GM12878 (cell line): ENCODE measurements at regions not wholly inside any gene's neighbourhood (a gene's known extent, or its start where the extent isn't known, plus 50 kb on each side); places are given as distances from the start of the nearest gene placed in this dataset.

Experiments
- ATAC-seq: fragments of 200-7000 bp; cut with Tn5 transposase; 3 replicates; pipeline ENCODE4 v1.9.1; 2020; ENCODE audit warnings: mild to moderate bottlenecking, moderate library complexity
- BruUV-seq: library from RNA; stranded (reverse); fragments of 400-500 nt; replicated peaks from 2 replicates; lab custom pipeline; 2021; lab: Mats Ljungman, UMichigan
- CTCF ChIA-PET: fragments of 300-600 bp; sonication (Branson Sonifier 250); formaldehyde crosslinking; extraction: SDS; loops from one replicate; lab custom pipeline; 2021; ENCODE audit warnings: inconsistent platforms; lab: Yijun Ruan, JAX
- POLR2A ChIA-PET: fragments of 350-600 bp; formaldehyde crosslinking; extraction: SDS; loops from one replicate; lab custom pipeline; 2021; ENCODE audit warnings: inconsistent platforms; lab: Charles Lee
- RAD21 ChIA-PET: fragments of 300-600 bp; sonication (Branson Sonifier 250); formaldehyde crosslinking; loops from one replicate; lab custom pipeline; 2023; ENCODE audit warnings: antibody characterized with exemption; ENCODE audit not compliant: unreplicated experiment; lab: Charles Lee
- SMC1A ChIA-PET: fragments of 300-600 bp; sonication (Branson Sonifier 250); formaldehyde crosslinking; loops from one replicate; lab custom pipeline; 2023; ENCODE audit not compliant: unreplicated experiment, uncharacterized antibody; lab: Charles Lee
- DNase-seq: peaks from one replicate; pipeline ENCODE4 v3.0.0-alpha.2; 2011; ENCODE audit warnings: low read depth, low spot score
- FAIRE-seq: peaks from 3 replicates; lab custom pipeline; 2011; peaks lifted over from hg19 to GRCh38; lab: Jason Lieb, UNC
- H2AFZ ChIP-seq: 2 replicates; pipeline ENCODE4 v1.6.0; 2011; ENCODE audit warnings: low read depth, low read length, control low read depth; ENCODE audit not compliant: control insufficient read depth
- H3K27ac ChIP-seq: 2 replicates; pipeline ENCODE4 v1.5.1; 2011; ENCODE audit warnings: control low read depth; ENCODE audit not compliant: control insufficient read depth, insufficient read depth
- H3K27me3 ChIP-seq, 2 experiments: replicated peaks in 1 of 2; 2 replicates each; pipeline versions ENCODE4 v1.6.0 to v1.6.1; 2011; ENCODE audit warnings: low read length in 1 of 2; ENCODE audit not compliant: control insufficient read depth in 2 of 2, insufficient read depth in 2 of 2
- H3K36me3 ChIP-seq, 2 experiments: 2 replicates each; pipeline ENCODE4 v1.5.1; 2011; ENCODE audit warnings: low read length in 1 of 2; ENCODE audit not compliant: control insufficient read depth in 2 of 2, insufficient read depth in 2 of 2
- H3K4me1 ChIP-seq: 2 replicates; pipeline ENCODE4 v1.6.1; 2011; ENCODE audit warnings: mild to moderate bottlenecking, low read length, moderate library complexity, mixed read lengths; ENCODE audit not compliant: control insufficient read depth, insufficient read depth
- H3K4me2 ChIP-seq: 2 replicates; pipeline ENCODE4 v1.6.0; 2011; ENCODE audit warnings: control low read depth; ENCODE audit not compliant: control insufficient read depth, insufficient read depth
- H3K4me3 ChIP-seq: fragments of 200-600 bp; sonication (generic); 2 replicates; pipeline ENCODE4 v1.5.1; 2016
- H3K79me2 ChIP-seq: 2 replicates; pipeline ENCODE4 v1.6.0; 2011; ENCODE audit warnings: low read length; ENCODE audit not compliant: control insufficient read depth, insufficient read depth
- H3K9ac ChIP-seq: 2 replicates; pipeline ENCODE4 v1.8.0; 2011; ENCODE audit warnings: low read length, control low read depth, mixed read lengths; ENCODE audit not compliant: control insufficient read depth, insufficient read depth
- H3K9me3 ChIP-seq: replicated peaks from 3 replicates; pipeline ENCODE4 v1.5.1; 2011; ENCODE audit warnings: mild to moderate bottlenecking, low read length; ENCODE audit not compliant: control insufficient read depth, insufficient read depth
- H4K20me1 ChIP-seq: 2 replicates; pipeline ENCODE4 v1.6.0; 2011; ENCODE audit not compliant: control insufficient read depth, insufficient read depth
- CBX3 ChIP-seq: fragments of 200-600 bp; sonication (generic); IDR thresholded peaks from 2 replicates; pipeline ENCODE4 v1.6.1; 2016; ENCODE audit warnings: low read depth, borderline replicate concordance
- ESRRA ChIP-seq: IDR thresholded peaks from 2 replicates; pipeline ENCODE4 v1.6.1; 2012; ENCODE audit warnings: mild to moderate bottlenecking, low read length, improper control_type of control experiment
- EZH2 ChIP-seq: IDR thresholded peaks from 2 replicates; pipeline ENCODE4 v1.6.1; 2012; ENCODE audit warnings: low read depth, mild to moderate bottlenecking, control low read depth, inconsistent platforms, low read length, borderline replicate concordance; ENCODE audit not compliant: control insufficient read depth
- IKZF1 ChIP-seq: fragments of 450-650 bp; conservative IDR thresholded peaks from 2 replicates; pipeline ENCODE4 v1.6.1; 2017; ENCODE audit warnings: antibody characterized with exemption, mild to moderate bottlenecking
- IRF3 ChIP-seq: fragments of 450-650 bp; IDR thresholded peaks from 2 replicates; pipeline ENCODE4 v1.6.1; 2014; ENCODE audit warnings: mild to moderate bottlenecking
- KAT2A ChIP-seq: conservative IDR thresholded peaks from 2 replicates; pipeline ENCODE4 v1.6.1; 2011; ENCODE audit warnings: low read depth, low read length; ENCODE audit not compliant: control insufficient read depth
- KLF5 ChIP-seq: fragments of 450-650 bp; IDR thresholded peaks from 2 replicates; pipeline ENCODE4 v1.6.1; 2014; ENCODE audit warnings: mild to moderate bottlenecking; ENCODE audit not compliant: partially characterized antibody
- MEF2A ChIP-seq: IDR thresholded peaks from 2 replicates; pipeline ENCODE4 v1.6.1; 2011; ENCODE audit warnings: low read depth, mild to moderate bottlenecking, low read length, moderate library complexity; ENCODE audit not compliant: insufficient read depth
- NR2C2 ChIP-seq: IDR thresholded peaks from 2 replicates; pipeline ENCODE4 v1.6.1; 2011; ENCODE audit warnings: borderline replicate concordance, low read depth; ENCODE audit not compliant: control insufficient read depth, insufficient read length
- NR2F1 ChIP-seq: fragments of 450-650 bp; conservative IDR thresholded peaks from 2 replicates; pipeline ENCODE4 v1.6.1; 2017; ENCODE audit warnings: mild to moderate bottlenecking
- PAX8 ChIP-seq: fragments of 450-650 bp; IDR thresholded peaks from 2 replicates; pipeline ENCODE4 v1.6.1; 2017; ENCODE audit warnings: mild to moderate bottlenecking, moderate library complexity
- PML ChIP-seq: IDR thresholded peaks from 2 replicates; pipeline ENCODE4 v1.6.1; 2012; ENCODE audit warnings: low read length, inconsistent platforms
- SUZ12 ChIP-seq: fragments of 200-600 bp; sonication (generic); IDR thresholded peaks from one replicate; pipeline ENCODE4 v1.6.1; 2018; ENCODE audit warnings: antibody characterized with exemption, mild to moderate bottlenecking; ENCODE audit not compliant: unreplicated experiment
- TCF12 ChIP-seq: IDR thresholded peaks from 2 replicates; pipeline ENCODE4 v1.6.1; 2011; ENCODE audit warnings: low read depth, mild to moderate bottlenecking, low read length
- WGBS: methylation state at CpG from one replicate; pipeline ENCODE4 v1.1.6; 2016; ENCODE audit warnings: low lambda C conversion rate; ENCODE audit not compliant: insufficient replicate concordance, insufficient coverage; ENCODE audit errors: missing lambda C conversion rate; 5-methylcytosine and 5-hydroxymethylcytosine counted together
- in situ Hi-C: fragments of 300-500 bp; cut with MboI; formaldehyde crosslinking; loops from 9 replicates; pipeline ENCODE4 v1.14.3; 2018; ENCODE audit warnings: mixed read lengths
- intact Hi-C: fragments of 100-400 bp; cut with micrococcal nuclease; formaldehyde crosslinking; loops from one replicate; pipeline ENCODE4 v1.14.2; 2022; ENCODE audit not compliant: unreplicated experiment

- Histone ChIP-seq H3K79me2 (no peaks in the 10 kb centered on the region), H3K4me3 (no peak overlapping the region), H3K27me3 (no peaks in the 10 kb centered on the region), H3K9me3 (no peaks in the 10 kb centered on the region), H2AFZ (no peak overlapping the region), H3K4me2 (no peak overlapping the region), H4K20me1 (no peaks in the 10 kb centered on the region), H3K36me3 (no peaks in the 10 kb centered on the region), H3K9ac (no peak overlapping the region), H3K4me1 (no peaks in the 10 kb centered on the region), H3K27ac (no peak overlapping the region)
- POLR2A ChIA-PET, result no interaction called here
- no TSS peak for BruUV-seq
- ATAC-seq (no peak), DNase-seq (no peak), FAIRE-seq (no peak)
- intact Hi-C loops (no loop called here), in situ Hi-C loops (no loop called here)
- no peak for TF ChIP-seq TCF12
- TF ChIP-seq SUZ12, result no peak
- no peak for TF ChIP-seq NR2C2
- no peak for TF ChIP-seq EZH2
- TF ChIP-seq KLF5, result no peak
- no peak for TF ChIP-seq IRF3
- TF ChIP-seq ESRRA, result no peak
- 7% methylated on average over 1 of the region's 1 CpG for WGBS
- SMC1A ChIA-PET, result no interaction called here
- CTCF ChIA-PET, result interaction anchor here (0.6 kb wide), 1 partner anchor 105 kb away, joined by 3 read pairs; no protein-coding TSS in a partner anchor
- RAD21 ChIA-PET, result no interaction called here
Measured at GRCh38 chr9:73719660-73720059, 568.0 kb downstream of the ANXA1 start.

- in situ Hi-C loops (no loop called here), intact Hi-C loops (no loop called here)
- ChIA-PET POLR2A (no interaction called here), RAD21 (no interaction called here), SMC1A (no interaction called here), CTCF (no interaction called here)
- ATAC-seq (no peak), DNase-seq (no peak), FAIRE-seq (no peak)
- Histone ChIP-seq H3K9me3 (no peaks in the 10 kb centered on the region), H2AFZ (no peak overlapping the region), H3K36me3 (no peaks in the 10 kb centered on the region), H3K9ac (no peak overlapping the region), H3K4me1 (no peaks in the 10 kb centered on the region), H3K4me3 (no peak overlapping the region), H3K27me3 (no peaks in the 10 kb centered on the region), H3K27ac (no peak overlapping the region), H3K79me2 (no peaks in the 10 kb centered on the region), H3K4me2 (no peak overlapping the region), H4K20me1 (no peaks in the 10 kb centered on the region)
- WGBS, result 3% methylated on average over 4 of the region's 4 CpGs
- BruUV-seq, result no TSS peak
- TF ChIP-seq KAT2A (no peak), CBX3 (no peak), NR2F1 (no peak), PAX8 (no peak), MEF2A (no peak), PML (no peak), IKZF1 (no peak)
Measured at GRCh38 chr9:73720601-73721000, 568.9 kb downstream of the ANXA1 start.
